HFFc6 (cell line): ENCODE measurements at regions not wholly inside any gene's neighbourhood (a gene's known extent, or its start where the extent isn't known, plus 50 kb on each side); places are given as distances from the start of the nearest gene placed in this dataset.

ENCODE experiments used
- DNase-seq: peaks from one replicate; pipeline ENCODE4 v3.0.0-alpha.2; 2018
- H3K27ac Mint-ChIP-seq: 2 replicates; pipeline ENCODE4 v1.8.0; 2020; ENCODE audit warnings: mild to moderate bottlenecking, mixed read lengths
- H3K27me3 Mint-ChIP-seq: 2 replicates; pipeline ENCODE4 v1.8.0; 2021; ENCODE audit warnings: mild to moderate bottlenecking, moderate library complexity, mixed read lengths; ENCODE audit not compliant: insufficient read depth
- H3K36me3 Mint-ChIP-seq: 2 replicates; pipeline ENCODE4 v1.8.0; 2021; ENCODE audit warnings: low read depth, mixed read lengths
- H3K4me1 Mint-ChIP-seq: 2 replicates; pipeline ENCODE4 v1.8.0; 2020; ENCODE audit warnings: low read depth, mixed read lengths
- H3K4me3 Mint-ChIP-seq: 2 replicates; pipeline ENCODE4 v1.8.0; 2020; ENCODE audit warnings: mild to moderate bottlenecking, moderate library complexity, mixed read lengths
- H3K9me3 Mint-ChIP-seq: 2 replicates; pipeline ENCODE4 v1.8.0; 2020; ENCODE audit warnings: mild to moderate bottlenecking, mixed read lengths
- TF ChIP-seq, protein P1 (sequence below): fragments of 200-600 bp; sonication (generic); IDR thresholded peaks from 2 replicates; pipeline ENCODE4 v1.5.0; 2021; ENCODE audit warnings: antibody characterized with exemption, mild to moderate bottlenecking

DNA sequence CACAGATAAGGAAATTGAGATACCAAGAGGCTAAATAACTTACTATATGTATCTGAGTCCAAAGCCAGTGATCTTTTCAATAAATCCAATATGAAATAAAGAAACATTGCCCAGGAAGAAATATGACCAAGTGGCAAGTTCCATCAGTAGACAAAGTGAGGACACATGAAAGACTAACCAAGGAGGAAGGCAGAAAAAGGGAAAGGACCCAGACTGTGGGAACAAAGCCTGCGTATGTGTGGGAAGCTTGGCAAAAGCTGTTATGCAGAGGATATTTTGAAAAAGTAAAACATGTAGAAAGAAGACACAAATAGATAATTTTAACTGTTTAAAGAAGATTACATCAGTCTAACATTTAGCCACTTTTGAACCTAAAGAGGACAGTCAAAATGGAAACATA lies 264.4 kb upstream of the PRDM1 start:
- peaks cover 2% of the 10 kb centered on the region; the same call in 1 of the 2 replicates for H3K27me3 Mint-ChIP-seq
- no peak for DNase-seq
- no peak overlapping the region for H3K4me3 Mint-ChIP-seq
- no peak overlapping the region for H3K27ac Mint-ChIP-seq
- peaks cover 15% of the 10 kb centered on the region; the same call in 1 of the 2 replicates for H3K9me3 Mint-ChIP-seq
- peaks cover 12% of the 10 kb centered on the region; the same call in 1 of the 2 replicates for H3K36me3 Mint-ChIP-seq
- TF ChIP-seq, protein P1, sequence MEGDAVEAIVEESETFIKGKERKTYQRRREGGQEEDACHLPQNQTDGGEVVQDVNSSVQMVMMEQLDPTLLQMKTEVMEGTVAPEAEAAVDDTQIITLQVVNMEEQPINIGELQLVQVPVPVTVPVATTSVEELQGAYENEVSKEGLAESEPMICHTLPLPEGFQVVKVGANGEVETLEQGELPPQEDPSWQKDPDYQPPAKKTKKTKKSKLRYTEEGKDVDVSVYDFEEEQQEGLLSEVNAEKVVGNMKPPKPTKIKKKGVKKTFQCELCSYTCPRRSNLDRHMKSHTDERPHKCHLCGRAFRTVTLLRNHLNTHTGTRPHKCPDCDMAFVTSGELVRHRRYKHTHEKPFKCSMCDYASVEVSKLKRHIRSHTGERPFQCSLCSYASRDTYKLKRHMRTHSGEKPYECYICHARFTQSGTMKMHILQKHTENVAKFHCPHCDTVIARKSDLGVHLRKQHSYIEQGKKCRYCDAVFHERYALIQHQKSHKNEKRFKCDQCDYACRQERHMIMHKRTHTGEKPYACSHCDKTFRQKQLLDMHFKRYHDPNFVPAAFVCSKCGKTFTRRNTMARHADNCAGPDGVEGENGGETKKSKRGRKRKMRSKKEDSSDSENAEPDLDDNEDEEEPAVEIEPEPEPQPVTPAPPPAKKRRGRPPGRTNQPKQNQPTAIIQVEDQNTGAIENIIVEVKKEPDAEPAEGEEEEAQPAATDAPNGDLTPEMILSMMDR: no peak
- H3K4me1 Mint-ChIP-seq: peaks cover 13% of the 10 kb centered on the region

DNA sequence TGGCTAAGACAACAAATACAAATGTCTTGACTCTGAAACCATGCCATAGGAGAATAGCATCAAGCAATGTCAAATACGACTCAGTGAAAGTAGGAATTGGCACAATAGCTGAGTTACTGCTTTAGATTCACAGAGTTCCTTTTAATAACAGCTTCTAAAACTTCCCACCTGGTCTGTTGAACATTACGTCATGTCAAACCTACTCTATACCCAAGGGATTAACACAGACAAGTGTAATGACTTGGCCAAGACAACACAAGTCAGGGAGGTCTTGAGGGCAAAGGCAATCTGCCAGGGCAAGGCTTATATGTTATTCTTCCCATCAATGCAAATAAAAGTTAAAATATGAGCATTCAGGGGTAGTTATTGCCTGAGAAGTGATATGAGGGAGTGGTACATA lies 265.1 kb upstream of the PRDM1 start:
- no peak for DNase-seq
- TF ChIP-seq, protein P1: no peak
- peaks cover 11% of the 10 kb centered on the region; the same call in 1 of the 2 replicates for H3K9me3 Mint-ChIP-seq
- peaks cover 12% of the 10 kb centered on the region; the same call in 1 of the 2 replicates for H3K36me3 Mint-ChIP-seq
- peaks cover 2% of the 10 kb centered on the region; the same call in 1 of the 2 replicates for H3K27me3 Mint-ChIP-seq
- H3K4me1 Mint-ChIP-seq: peaks cover 13% of the 10 kb centered on the region
- no peak overlapping the region for H3K27ac Mint-ChIP-seq
- H3K4me3 Mint-ChIP-seq: no peak overlapping the region

- Mint-ChIP-seq H3K36me3 (peaks cover 12% of the 10 kb centered on the region; the same call in 1 of the 2 replicates), H3K4me3 (no peak overlapping the region), H3K27ac (no peak overlapping the region), H3K27me3 (peaks cover 2% of the 10 kb centered on the region; the same call in 1 of the 2 replicates), H3K4me1 (peaks cover 6% of the 10 kb centered on the region), H3K9me3 (peaks cover 11% of the 10 kb centered on the region; the same call in 1 of the 2 replicates)
- TF ChIP-seq, protein P1: no peak
- no peak for DNase-seq
Measured at GRCh38 chr6:105819745-105820144, 266.4 kb upstream of the PRDM1 start.

DNA sequence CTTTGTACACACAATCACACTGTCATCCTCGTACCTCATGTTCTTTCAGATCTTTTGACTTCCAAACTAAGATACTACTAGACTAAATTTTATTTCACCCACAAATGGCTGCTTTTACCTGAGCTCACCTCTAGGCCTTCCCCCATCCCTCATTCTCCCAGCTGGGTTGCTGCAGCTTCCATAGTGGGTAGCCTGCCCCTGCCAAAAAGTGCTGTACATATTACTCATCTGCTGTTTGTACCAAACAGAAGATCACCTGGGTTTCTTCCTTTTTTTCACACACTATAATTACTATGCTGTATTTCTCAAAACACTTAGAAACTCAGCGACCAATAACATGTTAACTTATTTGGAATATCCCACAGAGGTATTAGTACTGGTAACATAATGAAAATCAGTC lies 267.6 kb upstream of the PRDM1 start:
- Mint-ChIP-seq H3K27ac (no peak overlapping the region), H3K9me3 (peaks cover 11% of the 10 kb centered on the region; the same call in 1 of the 2 replicates), H3K4me3 (no peak overlapping the region), H3K4me1 (no peaks in the 10 kb centered on the region), H3K36me3 (peaks cover 12% of the 10 kb centered on the region; the same call in 1 of the 2 replicates), H3K27me3 (peaks cover 2% of the 10 kb centered on the region; the same call in 1 of the 2 replicates)
- TF ChIP-seq, protein P1: no peak
- no peak for DNase-seq

DNA sequence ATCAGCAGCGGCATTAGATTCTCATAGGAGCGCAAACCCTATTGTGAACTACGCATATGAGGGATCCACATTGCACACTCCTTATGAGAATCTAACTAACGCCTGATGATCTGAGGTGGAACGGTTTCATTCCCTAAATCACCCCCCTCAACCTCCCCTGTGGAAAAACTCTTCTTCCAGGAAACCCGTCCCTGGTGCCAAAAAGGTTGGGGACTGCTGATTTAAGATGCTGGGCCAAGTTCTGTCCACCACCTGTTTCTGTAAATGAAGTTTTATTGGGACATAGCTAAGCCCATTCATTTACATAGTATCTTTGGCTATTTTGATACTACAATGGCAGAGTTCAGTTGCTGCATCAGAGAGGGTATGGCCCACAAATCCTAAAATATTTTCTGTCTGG lies 268.2 kb upstream of the PRDM1 start:
- Mint-ChIP-seq H3K27me3 (peaks cover 2% of the 10 kb centered on the region; the same call in 1 of the 2 replicates), H3K9me3 (peaks cover 11% of the 10 kb centered on the region; the same call in 1 of the 2 replicates), H3K4me3 (no peak overlapping the region), H3K36me3 (peaks cover 12% of the 10 kb centered on the region; the same call in 1 of the 2 replicates), H3K27ac (no peak overlapping the region), H3K4me1 (no peaks in the 10 kb centered on the region)
- no peak for DNase-seq
- TF ChIP-seq, protein P1: no peak
